Body of pancreas (tissue), 4 donors: ENCODE measurements at regions not wholly inside any gene's neighbourhood (a gene's known extent, or its start where the extent isn't known, plus 50 kb on each side); places are given as distances from the start of the nearest gene placed in this dataset.
"Not testable (repeated sequence)": the region's sequence is repeated elsewhere in the genome, so short reads cannot be mapped to it uniquely, and the experiment has no call there.

Experiments used
- ATAC-seq: fragments of 150-250 bp; one replicate; pipeline ENCODE4 v1.9.1; 2016
- DNase-seq, 4 donors: peaks; one replicate each; pipeline ENCODE4 v3.0.0-alpha.2; 2019
- H3K27ac ChIP-seq, 4 donors: fragments of 200-600 bp; sonication (generic); 1 replicate in 3 of 4; 2 replicates in 1 of 4; pipeline versions ENCODE4 v1.5.1 to v1.6.1; 2016 to 2019; ENCODE audit warnings: mild to moderate bottlenecking in 1 of 4, mixed read lengths in 1 of 4, moderate library complexity in 1 of 4
- H3K27me3 ChIP-seq, 2 donors: fragments of 200-600 bp; sonication (generic); one replicate each; pipeline ENCODE4 v1.6.0; 2016; ENCODE audit warnings: mild to moderate bottlenecking in 1 of 2
- H3K36me3 ChIP-seq, 2 donors: fragments of 200-600 bp; sonication (generic); replicated peaks in 1 of 2; 2 replicates each; pipeline ENCODE4 v1.5.1; 2016; ENCODE audit warnings: low read depth in 2 of 2; ENCODE audit not compliant: insufficient read depth in 1 of 2
- H3K4me1 ChIP-seq: fragments of 200-600 bp; sonication (generic); one replicate; pipeline ENCODE4 v1.6.0; 2016
- H3K4me3 ChIP-seq, 2 donors: fragments of 200-600 bp; sonication (generic); 1 replicate in 1 of 2; 2 replicates in 1 of 2; pipeline ENCODE4 v1.5.1; 2016 to 2019
- H3K9me3 ChIP-seq, 3 donors: fragments of 200-600 bp; sonication (generic); 1 replicate in 2 of 3; 2 replicates in 1 of 3; pipeline ENCODE4 v1.5.1; 2016
- POLR2A ChIP-seq, 3 donors: fragments of 450-650 bp; IDR thresholded peaks; one replicate each; pipeline ENCODE4 v1.6.1; 2016; ENCODE audit warnings: antibody characterized with exemption in 3 of 3, mild to moderate bottlenecking in 2 of 3
- WGBS, 2 donors: methylation state at CpG; one replicate each; pipeline ENCODE4 v1.1.5; 2017; 5-methylcytosine and 5-hydroxymethylcytosine counted together
- intact Hi-C: fragments of 100-400 bp; cut with DNase I; formaldehyde crosslinking; loops from one replicate; pipeline ENCODE4 v1.15.1; 2023
- TF ChIP-seq, protein P1 (sequence below), 7 experiments: fragments of 450-650 bp in 4 of 7; fragments of 200-600 bp in 3 of 7; sonication (generic) in 3 of 7; IDR thresholded peaks; one replicate each; pipeline ENCODE4 v1.5.1; 2016 to 2019; ENCODE audit warnings: antibody characterized with exemption in 7 of 7

DNA sequence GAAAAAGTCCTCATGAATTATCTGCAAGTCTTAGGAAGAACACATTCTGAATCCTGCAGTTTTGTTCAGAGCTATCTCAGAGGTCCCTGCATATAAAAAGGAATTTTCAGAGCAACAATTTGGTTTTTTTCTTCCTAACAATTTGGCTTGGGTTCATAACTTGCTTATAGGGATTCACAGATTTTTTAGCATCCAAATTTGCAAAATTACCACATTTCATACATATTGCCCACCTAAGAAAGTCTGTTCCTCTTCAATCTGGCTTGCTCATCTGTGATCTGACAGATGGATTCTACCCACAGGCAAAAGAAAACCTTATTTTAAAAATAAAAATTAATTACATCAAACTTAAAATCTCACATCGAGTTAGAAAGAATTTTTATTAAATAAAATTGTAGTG is 714.4 kb upstream of the NCAM2 start:
- no peaks in the 10 kb centered on the region for H3K27me3 ChIP-seq
- H3K9me3 ChIP-seq: no peaks in the 10 kb centered on the region
- WGBS, 2 donors: 49 to 58% methylated on average over 1 of the region's 1 CpG
- no peak overlapping the region for H3K4me3 ChIP-seq
- H3K4me1 ChIP-seq: no peaks in the 10 kb centered on the region
- TF ChIP-seq, protein P1, sequence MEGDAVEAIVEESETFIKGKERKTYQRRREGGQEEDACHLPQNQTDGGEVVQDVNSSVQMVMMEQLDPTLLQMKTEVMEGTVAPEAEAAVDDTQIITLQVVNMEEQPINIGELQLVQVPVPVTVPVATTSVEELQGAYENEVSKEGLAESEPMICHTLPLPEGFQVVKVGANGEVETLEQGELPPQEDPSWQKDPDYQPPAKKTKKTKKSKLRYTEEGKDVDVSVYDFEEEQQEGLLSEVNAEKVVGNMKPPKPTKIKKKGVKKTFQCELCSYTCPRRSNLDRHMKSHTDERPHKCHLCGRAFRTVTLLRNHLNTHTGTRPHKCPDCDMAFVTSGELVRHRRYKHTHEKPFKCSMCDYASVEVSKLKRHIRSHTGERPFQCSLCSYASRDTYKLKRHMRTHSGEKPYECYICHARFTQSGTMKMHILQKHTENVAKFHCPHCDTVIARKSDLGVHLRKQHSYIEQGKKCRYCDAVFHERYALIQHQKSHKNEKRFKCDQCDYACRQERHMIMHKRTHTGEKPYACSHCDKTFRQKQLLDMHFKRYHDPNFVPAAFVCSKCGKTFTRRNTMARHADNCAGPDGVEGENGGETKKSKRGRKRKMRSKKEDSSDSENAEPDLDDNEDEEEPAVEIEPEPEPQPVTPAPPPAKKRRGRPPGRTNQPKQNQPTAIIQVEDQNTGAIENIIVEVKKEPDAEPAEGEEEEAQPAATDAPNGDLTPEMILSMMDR (IDR thresholded peaks at IDR 0.05): no peak
- no peak for TF ChIP-seq POLR2A (IDR thresholded peaks at IDR 0.05)
- DNase-seq (no peak), ATAC-seq (no peak)
- H3K27ac ChIP-seq: no peak overlapping the region
- intact Hi-C loops: no loop called here
- H3K36me3 ChIP-seq: no peaks in the 10 kb centered on the region

- no peak for ATAC-seq
- H3K27me3 ChIP-seq: no peaks in the 10 kb centered on the region
- no peaks in the 10 kb centered on the region for H3K9me3 ChIP-seq
- WGBS, 2 donors: 55 to 56% methylated on average over 2 of the region's 2 CpGs
- no peaks in the 10 kb centered on the region for H3K4me1 ChIP-seq
- no peaks in the 10 kb centered on the region for H3K36me3 ChIP-seq
- no peak for TF ChIP-seq POLR2A (IDR thresholded peaks at IDR 0.05)
- TF ChIP-seq, protein P1 (IDR thresholded peaks at IDR 0.05): no peak
- no peak overlapping the region for H3K27ac ChIP-seq
- intact Hi-C loops: no loop called here
- H3K4me3 ChIP-seq: no peak overlapping the region
- DNase-seq: no peak
Measured at GRCh38 chr21:20292280-20292679, 705.9 kb upstream of the NCAM2 start.

- not testable (repeated sequence) for H3K4me1 ChIP-seq
- 59 to 69% methylated on average over 5 of the region's 5 CpGs for WGBS, 2 donors
Measured at GRCh38 chr21:20292854-20293253, 705.4 kb upstream of the NCAM2 start.

DNA sequence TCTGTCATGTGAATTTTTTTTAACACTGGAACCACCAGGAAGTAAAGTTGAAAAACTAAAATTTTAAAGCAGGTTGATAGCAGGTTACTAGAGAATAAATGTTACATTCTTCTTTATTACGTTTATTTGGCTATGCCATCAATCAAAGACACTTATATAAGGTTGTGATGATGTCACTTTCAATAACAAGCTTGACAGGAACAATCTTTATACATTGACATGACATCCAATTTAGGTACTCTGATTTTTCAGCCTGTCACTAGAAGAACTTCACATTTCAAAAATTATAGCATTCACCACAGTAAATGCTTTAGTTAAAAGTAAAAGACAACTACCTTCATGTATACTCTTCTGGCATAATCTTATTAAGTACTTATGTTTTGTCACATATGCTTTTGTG is 696.8 kb upstream of the NCAM2 start:
- H3K36me3 ChIP-seq: no peaks in the 10 kb centered on the region
- intact Hi-C loops: no loop called here
- H3K27ac ChIP-seq: no peak overlapping the region
- no peak overlapping the region for H3K4me3 ChIP-seq
- no peaks in the 10 kb centered on the region for H3K4me1 ChIP-seq
- WGBS, 2 donors: 25 to 34% methylated on average over 1 of the region's 1 CpG
- DNase-seq (no peak), ATAC-seq (no peak)
- TF ChIP-seq, protein P1 (IDR thresholded peaks at IDR 0.05): no peak
- no peak for TF ChIP-seq POLR2A (IDR thresholded peaks at IDR 0.05)
- no peaks in the 10 kb centered on the region for H3K27me3 ChIP-seq
- no peaks in the 10 kb centered on the region for H3K9me3 ChIP-seq

More at GRCh38 chr21:20292854-20293253, 705.4 kb upstream of the NCAM2 start:
- DNase-seq, intact Hi-C loops, H3K36me3 ChIP-seq, H3K27me3 ChIP-seq, H3K27ac ChIP-seq, H3K4me3 ChIP-seq, ATAC-seq, H3K9me3 ChIP-seq: not testable (repeated sequence)

DNA sequence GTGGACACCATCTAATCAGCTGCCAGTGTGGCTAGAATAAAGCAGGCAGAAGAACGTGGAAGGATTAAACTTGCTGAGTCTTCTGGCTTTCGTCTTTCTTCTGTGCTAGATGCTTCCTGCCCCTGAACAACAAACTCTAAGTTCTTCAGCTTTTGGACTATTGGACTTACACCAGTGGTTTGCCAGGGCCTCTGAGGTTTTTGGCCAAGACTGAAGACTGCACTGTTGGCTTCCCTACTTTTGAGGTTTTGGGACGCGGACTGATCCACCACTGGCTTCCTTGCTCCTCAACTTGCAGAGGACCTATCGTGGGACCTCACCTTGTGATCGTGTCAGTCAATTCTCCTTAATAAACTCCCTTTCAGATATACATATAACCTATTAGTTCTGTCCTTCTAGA is 696.1 kb upstream of the NCAM2 start:
- no peak for DNase-seq
- Histone ChIP-seq H3K36me3 (no peaks in the 10 kb centered on the region), H3K27me3 (no peaks in the 10 kb centered on the region), H3K9me3 (no peaks in the 10 kb centered on the region), H3K4me1 (no peaks in the 10 kb centered on the region), H3K27ac (no peak overlapping the region), H3K4me3 (no peak overlapping the region)
- intact Hi-C loops: no loop called here
- ATAC-seq: no peak
- TF ChIP-seq, protein P1 (IDR thresholded peaks at IDR 0.05): no peak
- 41 to 55% methylated on average over 5 to 6 of the region's 6 CpGs for WGBS, 2 donors
